HCT116 (cell line): ENCODE measurements at regions not wholly inside any gene's neighbourhood (a gene's known extent, or its start where the extent isn't known, plus 50 kb on each side); places are given as distances from the start of the nearest gene placed in this dataset.

Experiments
- ATAC-seq: fragments of 200-7000 bp; cut with Tn5 transposase; 2 replicates; pipeline ENCODE4 v1.9.1; 2020; ENCODE audit warnings: mild to moderate bottlenecking, moderate library complexity
- BruUV-seq: library from RNA; stranded (reverse); fragments of 400-500 nt; replicated peaks from 2 replicates; lab custom pipeline; 2021; lab: Mats Ljungman, UMichigan
- CTCF ChIA-PET: fragments of 300-600 bp; sonication (Branson Sonifier 250); formaldehyde crosslinking; loops from one replicate; lab custom pipeline; 2021; ENCODE audit warnings: antibody characterized with exemption; lab: Charles Lee
- POLR2A ChIA-PET: fragments of 300-600, 350-600 bp; sonication (Branson Sonifier 250); formaldehyde crosslinking; loops from one replicate; lab custom pipeline; 2021; ENCODE audit warnings: antibody characterized with exemption; lab: Charles Lee
- RAD21 ChIA-PET, 2 experiments: fragments of 300-600 bp; sonication (Branson Sonifier 250); formaldehyde crosslinking; loops; one replicate each; lab custom pipeline; 2023; ENCODE audit warnings: low total read pairs in 2 of 2; ENCODE audit not compliant: uncharacterized antibody in 2 of 2, unreplicated experiment in 2 of 2, low non-redundant PET in 1 of 2; lab: Charles Lee
- DNase-seq: peaks from one replicate; pipeline ENCODE4 v3.0.0-alpha.2; 2010; ENCODE audit warnings: low read depth, low spot score
- H2AFZ ChIP-seq: fragments of 200-600 bp; shearing (Covaris generic), sonication (generic); 2 replicates; pipeline ENCODE4 v1.6.1; 2017; ENCODE audit warnings: low read depth, mixed run types, mixed read lengths, antibody characterized with exemption, low read length; ENCODE audit not compliant: poor library complexity, severe bottlenecking
- H3K27ac ChIP-seq: 2 replicates; pipeline ENCODE4 v1.5.1; 2012; ENCODE audit warnings: low read depth, low read length
- H3K27me3 ChIP-seq: fragments of 200-600 bp; sonication (generic); 2 replicates; pipeline ENCODE4 v1.6.1; 2016; ENCODE audit warnings: mixed run types, low read length, mixed read lengths; ENCODE audit not compliant: insufficient read depth
- H3K36me3 ChIP-seq, 2 experiments: fragments of 200-500 bp in 1 of 2; fragments of 200-600 bp in 1 of 2; sonication (Bioruptor generic) in 1 of 2; sonication (generic) in 1 of 2; 2 replicates each; pipeline versions ENCODE4 v1.5.1 to v1.6.1; 2014 to 2016; ENCODE audit warnings: low read length in 2 of 2, inconsistent platforms in 1 of 2, mixed read lengths in 1 of 2, mixed run types in 1 of 2; ENCODE audit not compliant: insufficient read depth in 2 of 2, control insufficient read depth in 1 of 2
- H3K4me1 ChIP-seq, 2 experiments: fragments of 200-600 bp in 1 of 2; sonication (generic) in 1 of 2; 2 replicates each; pipeline versions ENCODE4 v1.5.1 to v1.6.1; 2012 to 2017; ENCODE audit warnings: low read length in 2 of 2, inconsistent platforms in 1 of 2, mild to moderate bottlenecking in 1 of 2, mixed read lengths in 1 of 2, mixed run types in 1 of 2, moderate library complexity in 1 of 2; ENCODE audit not compliant: insufficient read depth in 2 of 2, control insufficient read depth in 1 of 2
- H3K4me2 ChIP-seq: fragments of 200-600 bp; sonication (generic); 2 replicates; pipeline ENCODE4 v1.6.1; 2017; ENCODE audit warnings: mixed run types, low read length, mixed read lengths
- H3K4me3 ChIP-seq, 2 experiments: fragments of 200-600 bp in 1 of 2; sonication (generic) in 1 of 2; replicated peaks in 1 of 2; 2 replicates each; pipeline ENCODE4 v1.5.1; 2011 to 2016; ENCODE audit warnings: low read length in 2 of 2, control low read depth in 1 of 2, low read depth in 1 of 2, mild to moderate bottlenecking in 1 of 2, mixed read lengths in 1 of 2, mixed run types in 1 of 2
- H3K79me2 ChIP-seq: fragments of 200-600 bp; sonication (generic); 2 replicates; pipeline ENCODE4 v1.6.1; 2017; ENCODE audit warnings: mild to moderate bottlenecking, mixed run types, low read length, moderate library complexity, mixed read lengths; ENCODE audit not compliant: insufficient read depth
- H3K9ac ChIP-seq: fragments of 200-600 bp; sonication (generic); 2 replicates; pipeline ENCODE4 v1.6.1; 2016; ENCODE audit warnings: low read length, mixed read lengths
- H3K9me2 ChIP-seq: fragments of 200-600 bp; sonication (generic), shearing (Covaris generic); 2 replicates; pipeline ENCODE4 v1.6.1; 2017; ENCODE audit warnings: mixed run types, mild to moderate bottlenecking, moderate library complexity; ENCODE audit not compliant: insufficient read depth
- H3K9me3 ChIP-seq, 2 experiments: fragments of 200-500 bp in 1 of 2; fragments of 200-600 bp in 1 of 2; sonication (Bioruptor generic) in 1 of 2; sonication (generic) in 1 of 2; 2 replicates each; pipeline ENCODE4 v1.6.1; 2014 to 2017; ENCODE audit warnings: low read length in 2 of 2, mixed read lengths in 2 of 2, inconsistent platforms in 1 of 2, low read depth in 1 of 2, mild to moderate bottlenecking in 1 of 2, mixed run types in 1 of 2, moderate library complexity in 1 of 2; ENCODE audit not compliant: control insufficient read depth in 1 of 2, insufficient read depth in 1 of 2
- H4K20me1 ChIP-seq: fragments of 200-600 bp; sonication (generic), shearing (Covaris generic); 2 replicates; pipeline ENCODE4 v1.6.1; 2017; ENCODE audit warnings: mixed run types, mild to moderate bottlenecking, moderate library complexity; ENCODE audit not compliant: insufficient read depth
- ATF3 ChIP-seq: IDR thresholded peaks from 2 replicates; pipeline ENCODE4 v1.6.1; 2012
- CBX3 ChIP-seq: IDR thresholded peaks from 2 replicates; pipeline ENCODE4 v1.6.1; 2012; ENCODE audit warnings: low read depth
- CEBPB ChIP-seq: IDR thresholded peaks from 2 replicates; pipeline ENCODE4 v1.6.1; 2012; ENCODE audit warnings: low read depth
- EGR1 ChIP-seq: IDR thresholded peaks from 2 replicates; pipeline ENCODE4 v1.6.1; 2012; ENCODE audit warnings: low read depth
- ELF1 ChIP-seq: IDR thresholded peaks from 2 replicates; pipeline ENCODE4 v1.6.1; 2012; ENCODE audit warnings: low read depth, borderline replicate concordance
- EZH2 ChIP-seq: fragments of 200-600 bp; sonication (generic); IDR thresholded peaks from 2 replicates; pipeline ENCODE4 v1.6.1; 2017; ENCODE audit warnings: antibody characterized with exemption, mixed run types
- FOSL1 ChIP-seq: IDR thresholded peaks from 2 replicates; pipeline ENCODE4 v1.6.1; 2012; ENCODE audit warnings: low read depth
- JUND ChIP-seq: IDR thresholded peaks from 2 replicates; pipeline ENCODE4 v1.6.1; 2012
- MAX ChIP-seq: IDR thresholded peaks from 2 replicates; pipeline ENCODE4 v1.6.1; 2012
- POLR2AphosphoS5 ChIP-seq: IDR thresholded peaks from 2 replicates; pipeline ENCODE4 v1.6.1; 2011; ENCODE audit warnings: mild to moderate bottlenecking, low read depth, low read length, moderate library complexity
- RAD21 ChIP-seq: IDR thresholded peaks from 2 replicates; pipeline ENCODE4 v1.6.1; 2012; ENCODE audit warnings: low read depth, mild to moderate bottlenecking
- SIN3A ChIP-seq: IDR thresholded peaks from 2 replicates; pipeline ENCODE4 v1.6.1; 2012; ENCODE audit warnings: low read depth
- SP1 ChIP-seq: IDR thresholded peaks from 2 replicates; pipeline ENCODE4 v1.6.1; 2012; ENCODE audit warnings: low read depth
- SRF ChIP-seq: IDR thresholded peaks from 2 replicates; pipeline ENCODE4 v1.6.1; 2012; ENCODE audit warnings: low read depth
- TCF7L2 ChIP-seq: IDR thresholded peaks from 2 replicates; pipeline ENCODE4 v1.7.0; 2011; ENCODE audit warnings: borderline replicate concordance, inconsistent platforms; ENCODE audit not compliant: insufficient read depth, insufficient read length; ENCODE audit errors: extremely low read depth
- YY1 ChIP-seq: IDR thresholded peaks from 2 replicates; pipeline ENCODE4 v1.6.1; 2011; ENCODE audit warnings: low read length, low read depth, moderate library complexity, mild to moderate bottlenecking; ENCODE audit not compliant: insufficient replicate concordance; ENCODE audit errors: extremely low read depth
- ZBTB33 ChIP-seq: IDR thresholded peaks from 2 replicates; pipeline ENCODE4 v1.6.1; 2011; ENCODE audit warnings: mild to moderate bottlenecking, low read length, moderate library complexity; ENCODE audit not compliant: insufficient replicate concordance; ENCODE audit errors: extremely low read depth
- ZFX ChIP-seq: fragments of 450-650 bp; IDR thresholded peaks from 2 replicates; pipeline ENCODE4 v1.6.1; 2017
- intact Hi-C: fragments of 100-400 bp; cut with micrococcal nuclease; formaldehyde crosslinking; loops from 2 replicates; pipeline ENCODE4 v1.10.0; 2022

GRCh38 chr15:95557226-95558046, 773.1 kb upstream of the NR2F2 start:
- peak; percentile 83 for DNase-seq
- Histone ChIP-seq H3K4me2 (peak overlapping the region; percentile 77), H2AFZ (peak overlapping the region; percentile 32), H3K27me3 (no peaks in the 10 kb centered on the region), H3K9me2 (peaks cover 3% of the 10 kb centered on the region; the same call in 1 of the 2 replicates), H3K4me1 (peaks cover 29 to 41% of the 10 kb centered on the region in 2 experiments), H3K9me3 (no peaks in the 10 kb centered on the region), H3K4me3 (peak overlapping the region in 1 of 2 experiments; percentile 41; a peak in 2 of 4 replicates), H3K36me3 (no peaks in the 10 kb centered on the region), H3K79me2 (no peaks in the 10 kb centered on the region), H4K20me1 (no peaks in the 10 kb centered on the region), H3K9ac (peak overlapping the region; percentile 26), H3K27ac (peak overlapping the region; percentile 30)
- ATAC-seq, result peak; percentile 86
- intact Hi-C loops, result loop anchor here (5.0 to 10.0 kb wide), 3 partner anchors 300 to 770 kb away; no protein-coding TSS in a partner anchor
- ChIA-PET CTCF (no interaction called here), RAD21 (no interaction called here), POLR2A (interaction anchor here (1.4 kb wide), 1 partner anchor 20 kb away, joined by 3 read pairs; no protein-coding TSS in a partner anchor)
- TF ChIP-seq SP1, result peak; percentile 90
- no peak for TF ChIP-seq ZBTB33
- no peak for TF ChIP-seq POLR2AphosphoS5
- 0 out of 2 replicates have a peak, but pooled peaks have one; percentile 55 for TF ChIP-seq SIN3A
- peak; percentile 70 for TF ChIP-seq TCF7L2
- peak; percentile 74 for TF ChIP-seq SRF
- TF ChIP-seq RAD21, result peak; percentile 15; the same call in 1 of the 2 replicates
- TF ChIP-seq YY1, result peak; percentile 28
- TF ChIP-seq CEBPB, result peak; percentile 69
- TF ChIP-seq ATF3, result peak; percentile 59; the same call in 1 of the 2 replicates
- peak; percentile 42; the same call in 1 of the 2 replicates for TF ChIP-seq ELF1
- TF ChIP-seq MAX, result peak; percentile 97
- no peak for TF ChIP-seq ZFX
- TF ChIP-seq CBX3, result peak; percentile 96; the same call in 1 of the 2 replicates
- TF ChIP-seq JUND, result peak; percentile 98
- peak; percentile 98 for TF ChIP-seq FOSL1
- TF ChIP-seq EGR1, result peak; percentile 78
- no peak for TF ChIP-seq EZH2
- no TSS peak for BruUV-seq
